OCI-LY1 (cell line): ENCODE measurements at regions not wholly inside any gene's neighbourhood (a gene's known extent, or its start where the extent isn't known, plus 50 kb on each side); places are given as distances from the start of the nearest gene placed in this dataset.

Source experiments
- CTCF ChIP-seq: fragments of 200-600 bp; sonication (generic), shearing (Covaris generic); IDR thresholded peaks from 2 replicates; pipeline ENCODE4 v1.5.1; 2017; ENCODE audit warnings: mild to moderate bottlenecking, antibody characterized with exemption, low read length, moderate library complexity, mixed read lengths
- EZH2 ChIP-seq: fragments of 200-600 bp; sonication (generic), shearing (Covaris generic); IDR thresholded peaks from 2 replicates; pipeline ENCODE4 v1.8.0; 2017; ENCODE audit warnings: borderline replicate concordance, mixed run types, mild to moderate bottlenecking, antibody characterized with exemption, low read length, moderate library complexity, mixed read lengths

DNA sequence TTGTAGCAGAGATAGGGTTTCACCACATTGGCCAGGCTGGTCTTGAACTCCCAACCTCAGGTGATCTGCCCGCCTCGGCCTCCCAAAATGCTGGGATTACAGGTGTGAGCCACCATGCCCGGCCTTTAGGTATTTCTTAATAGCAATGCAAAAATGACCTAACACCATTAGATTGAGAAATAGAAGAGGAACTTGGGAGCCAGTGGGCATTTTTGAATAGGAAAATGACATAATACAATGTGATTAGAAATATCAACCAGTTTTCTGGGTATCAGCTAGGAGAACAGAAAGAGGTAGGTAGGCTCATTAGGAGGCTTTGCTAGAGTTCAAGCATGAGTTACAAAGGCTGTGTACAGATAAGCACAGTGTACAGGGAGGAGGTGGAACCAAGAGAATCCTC is 101.8 kb upstream of the TBC1D5 start:
- TF ChIP-seq CTCF, result no peak
- TF ChIP-seq EZH2, result no peak
